Ramos (cell line): ENCODE measurements at regions not wholly inside any gene's neighbourhood (a gene's known extent, or its start where the extent isn't known, plus 50 kb on each side); places are given as distances from the start of the nearest gene placed in this dataset.

Source experiments
- in situ Hi-C: fragments of 300-500 bp; cut with MboI; formaldehyde crosslinking; loops from one replicate; pipeline ENCODE4 v1.14.3; 2022; ENCODE audit warnings: low sequenced_read_pairs; ENCODE audit not compliant: unreplicated experiment

- in situ Hi-C loops = no loop called here
Observed at GRCh38 chr2:120849278-120849677, 113.6 kb downstream of the GLI2 start.

- in situ Hi-C loops = no loop called here
Observed at GRCh38 chr2:120850551-120850950, 114.9 kb downstream of the GLI2 start.

DNA sequence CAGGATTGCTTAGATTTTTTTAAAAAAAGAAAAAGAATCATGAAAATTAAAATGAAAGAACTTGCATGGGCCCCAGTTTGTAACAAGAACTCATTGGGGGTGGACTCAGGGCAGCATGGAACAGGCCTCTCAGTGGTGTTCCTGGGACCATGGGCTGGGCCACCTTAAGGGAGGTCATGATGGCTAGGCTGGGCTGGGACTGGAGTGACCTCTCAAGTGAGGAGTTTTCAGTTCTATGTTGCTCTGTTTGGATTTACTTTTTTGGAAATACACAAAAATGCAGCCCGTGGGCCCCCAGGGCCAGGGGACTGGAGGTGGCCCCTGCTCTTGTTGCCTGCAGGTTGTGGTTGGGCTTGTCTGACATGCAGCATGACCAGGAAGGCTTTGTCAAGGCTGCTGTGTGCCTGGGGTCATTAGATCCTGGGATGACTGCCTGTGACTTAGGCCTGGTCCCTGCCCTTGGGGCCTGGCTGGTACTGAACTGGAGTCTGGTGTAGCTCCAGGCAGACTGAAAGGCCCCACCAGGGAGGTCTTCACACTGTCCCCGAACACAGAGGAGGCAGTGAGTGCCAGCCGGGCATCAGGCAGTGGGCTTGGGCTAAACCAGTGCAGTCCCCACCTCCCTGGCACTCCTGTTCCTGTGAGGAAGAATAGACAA is 115.6 kb downstream of the GLI2 start:
- in situ Hi-C loops = no loop called here

GRCh38 chr2:120852200-120852815 is 116.6 kb downstream of the GLI2 start:
- in situ Hi-C loops = no loop called here

DNA sequence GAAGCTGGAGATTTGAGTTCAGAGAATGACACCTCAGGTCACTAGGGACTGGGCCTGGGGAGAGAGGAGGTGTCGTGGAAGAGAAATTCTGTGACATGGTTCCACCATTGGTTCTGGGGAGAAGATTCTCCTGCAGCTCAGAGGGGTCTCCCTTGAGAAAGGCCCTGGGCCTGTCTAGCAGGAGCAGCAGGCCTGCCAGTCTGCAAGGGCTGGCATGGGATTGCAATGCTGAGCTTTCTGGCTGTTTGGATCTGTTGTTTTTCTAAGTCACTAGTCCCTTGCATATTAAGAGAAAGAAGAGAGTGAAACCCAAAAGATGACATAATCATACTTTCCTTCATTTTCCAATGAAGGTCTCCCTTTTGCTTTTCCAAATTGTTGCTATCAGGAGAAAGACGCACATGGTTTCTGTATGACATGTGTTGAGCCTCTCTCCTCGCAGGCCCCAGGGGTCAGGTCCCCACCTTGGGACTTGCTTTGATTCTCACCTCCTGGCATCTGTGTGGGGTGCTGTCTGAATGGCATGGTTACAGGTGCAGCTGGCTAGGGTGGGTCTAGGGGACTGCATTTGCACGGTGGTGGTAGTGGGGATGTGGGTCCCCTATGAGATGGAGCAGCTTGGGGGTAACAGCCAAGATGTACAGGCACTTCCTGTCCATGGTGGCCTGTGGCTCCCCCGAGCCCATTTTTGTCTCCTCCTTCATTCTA is 117.8 kb downstream of the GLI2 start:
- in situ Hi-C loops = no loop called here

- in situ Hi-C loops = no loop called here
Observed at GRCh38 chr2:120854014-120854620, 118.4 kb downstream of the GLI2 start.

- in situ Hi-C loops = no loop called here
Observed at GRCh38 chr2:120854766-120855530, 119.3 kb downstream of the GLI2 start.

- in situ Hi-C loops = no loop called here
Observed at GRCh38 chr2:120855855-120856405, 120.3 kb downstream of the GLI2 start.

- in situ Hi-C loops = no loop called here
Observed at GRCh38 chr2:120856421-120856862, 120.8 kb downstream of the GLI2 start.

- in situ Hi-C loops = no loop called here
Observed at GRCh38 chr2:120857422-120857821, 121.8 kb downstream of the GLI2 start.

DNA sequence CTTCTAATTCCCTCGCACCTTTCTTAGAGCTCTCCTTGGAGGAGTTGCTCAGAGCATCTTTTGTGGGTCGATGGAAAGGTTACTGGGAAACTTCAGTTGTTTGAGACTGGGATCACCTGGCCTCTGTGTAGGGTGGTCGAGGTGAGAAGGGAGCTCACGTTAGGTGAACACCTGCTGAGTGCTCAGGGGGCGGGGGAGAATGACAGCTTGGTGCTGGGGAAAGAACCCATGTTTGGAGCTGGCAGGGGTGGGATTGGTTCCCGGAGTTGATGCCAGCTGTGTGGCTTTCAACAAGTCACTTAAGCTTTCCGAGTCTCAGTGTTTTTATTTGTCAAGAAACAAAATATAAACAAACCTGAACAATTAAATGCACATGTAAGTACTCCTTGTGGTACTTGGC is 122.3 kb downstream of the GLI2 start:
- in situ Hi-C loops = no loop called here

DNA sequence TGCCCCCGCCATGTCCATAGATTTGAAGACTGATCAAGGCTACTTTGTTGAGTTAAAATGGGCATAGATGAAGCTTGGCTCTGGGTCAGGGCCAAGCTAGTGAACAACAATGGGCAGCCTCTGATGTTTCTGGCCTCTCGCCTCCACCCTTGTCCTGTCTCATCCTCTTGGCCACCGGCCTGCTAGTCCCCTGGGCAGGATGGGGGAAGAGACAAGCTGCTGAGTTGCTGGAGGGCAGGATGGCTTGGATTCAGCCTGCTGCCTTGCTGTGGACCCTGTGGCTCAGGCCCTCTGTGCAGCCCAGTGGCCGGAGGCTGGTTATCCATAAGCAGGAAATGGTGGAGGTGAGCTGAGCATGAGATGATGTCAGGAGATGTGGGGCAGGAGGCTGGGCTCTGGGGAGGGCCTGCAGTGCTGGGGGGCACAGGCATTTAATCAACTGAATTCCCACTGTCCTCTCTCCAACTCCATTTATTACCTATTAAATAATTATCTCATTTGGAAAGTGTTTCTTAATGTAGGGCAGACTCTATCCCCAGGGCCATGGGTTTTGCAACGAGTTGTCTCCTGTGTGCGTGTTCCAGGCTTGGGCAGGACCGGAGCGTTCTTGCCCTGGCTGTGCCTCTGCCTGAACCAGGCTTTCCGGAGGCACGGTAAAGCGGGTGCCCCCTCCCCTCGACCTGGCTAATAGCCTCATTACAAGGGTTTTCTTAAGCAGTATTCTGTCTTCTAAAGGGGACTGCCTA is 122.9 kb downstream of the GLI2 start:
- in situ Hi-C loops = no loop called here

GRCh38 chr2:120859128-120859527 is 123.5 kb downstream of the GLI2 start:
- in situ Hi-C loops = no loop called here

DNA sequence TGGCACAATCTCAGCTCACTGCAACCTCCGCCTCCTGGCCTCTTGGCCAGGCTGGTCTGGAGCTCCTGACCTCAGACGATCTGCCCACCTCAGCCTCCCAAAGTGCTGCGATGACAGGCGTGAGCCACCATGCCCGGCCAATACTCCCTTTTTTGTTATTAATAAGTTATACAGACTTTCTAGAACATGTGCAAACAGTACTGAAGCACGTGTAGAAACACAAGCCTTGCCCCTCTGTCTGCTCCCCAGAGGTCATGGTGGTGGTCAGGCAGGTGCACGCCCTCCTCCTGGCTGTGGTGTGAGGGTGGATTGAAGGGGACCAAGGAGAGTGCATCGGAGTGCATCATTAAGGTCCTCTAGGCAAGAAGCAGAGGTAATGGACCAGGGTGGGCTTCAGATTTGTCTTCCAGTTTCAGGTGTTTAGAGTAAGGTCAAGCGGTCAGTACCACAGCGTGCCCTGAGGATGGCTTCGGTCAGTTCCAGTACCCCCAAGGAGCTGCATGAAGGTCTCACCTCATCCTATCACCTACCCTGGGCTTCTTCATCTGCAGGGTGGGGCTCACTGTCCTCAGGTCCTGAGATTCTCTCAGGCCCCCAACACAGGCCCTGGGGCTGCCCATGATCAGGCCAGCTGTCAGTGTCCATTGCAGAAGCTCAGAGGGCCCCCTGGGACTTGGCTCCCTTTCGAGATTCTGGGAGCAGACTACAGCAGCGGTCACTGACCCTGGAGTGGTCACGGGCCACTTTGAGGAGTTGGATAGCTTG is 124.3 kb downstream of the GLI2 start:
- in situ Hi-C loops = no loop called here

GRCh38 chr2:120860579-120860922 is 124.9 kb downstream of the GLI2 start:
- in situ Hi-C loops = no loop called here

DNA sequence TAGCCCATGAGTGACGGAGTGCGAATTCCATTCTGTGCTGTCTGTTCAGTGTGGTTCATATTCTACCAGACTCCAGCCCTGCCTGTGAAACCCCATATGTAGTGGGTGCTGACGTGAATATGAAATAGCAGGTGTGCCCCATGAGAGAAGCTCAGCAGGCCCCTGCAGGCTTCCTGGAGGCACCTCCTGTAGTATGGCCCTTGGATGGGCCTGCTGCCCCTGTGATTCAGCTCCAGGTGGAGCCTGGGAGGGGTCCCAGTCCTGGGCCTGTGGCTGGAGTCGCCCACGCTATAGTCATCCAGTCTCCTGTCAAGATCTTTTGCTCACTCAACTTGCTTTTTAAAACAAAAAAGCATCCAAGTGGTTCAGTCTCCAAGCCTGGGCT is 125.5 kb downstream of the GLI2 start:
- in situ Hi-C loops = no loop called here

- in situ Hi-C loops = no loop called here
Observed at GRCh38 chr2:120861576-120862191, 126.0 kb downstream of the GLI2 start.
